HepG2 (cell line): ENCODE measurements at regions not wholly inside any gene's neighbourhood (a gene's known extent, or its start where the extent isn't known, plus 50 kb on each side); places are given as distances from the start of the nearest gene placed in this dataset.

Experiments used
- ATAC-seq: fragments of 200-7000 bp; cut with Tn5 transposase; 3 replicates; pipeline ENCODE4 v1.9.1; 2020; ENCODE audit warnings: mild to moderate bottlenecking, moderate library complexity
- BruUV-seq: library from RNA; stranded (reverse); fragments of 400-500 nt; replicated peaks from 2 replicates; lab custom pipeline; 2021; lab: Mats Ljungman, UMichigan
- CTCF ChIA-PET: fragments of 300-600 bp; formaldehyde crosslinking; extraction: SDS; loops from one replicate; lab custom pipeline; 2021; ENCODE audit warnings: low total read pairs, inconsistent platforms, low intra/inter-chr PET ratio; lab: Yijun Ruan, JAX
- POLR2A ChIA-PET: fragments of 350-600 bp; sonication (Branson Sonifier 250); formaldehyde crosslinking; loops from one replicate; lab custom pipeline; 2020; ENCODE audit warnings: antibody characterized with exemption, inconsistent platforms; lab: Yijun Ruan, JAX
- DNase-seq: peaks from one replicate; pipeline ENCODE4 v3.0.0-alpha.2; 2015; ENCODE audit warnings: low spot score
- FAIRE-seq: peaks from 3 replicates; lab custom pipeline; 2011; peaks lifted over from hg19 to GRCh38; lab: Jason Lieb, UNC
- H2AFZ ChIP-seq: one replicate; pipeline ENCODE4 v1.6.1; 2011; ENCODE audit warnings: low read length, inconsistent platforms
- H3K27ac ChIP-seq: fragments of 300-600 bp; 3 replicates; pipeline ENCODE4 v1.8.0; 2011; ENCODE audit warnings: mixed run types, mild to moderate bottlenecking, mixed read lengths, low read length, inconsistent platforms; ENCODE audit not compliant: insufficient read depth; ENCODE audit errors: extremely low read length
- H3K27me3 ChIP-seq, 2 experiments: fragments of 200-600 bp in 1 of 2; 2 replicates in 1 of 2; 3 replicates in 1 of 2; pipeline versions ENCODE4 v1.6.0 to v1.8.0; 2011; ENCODE audit warnings: low read length in 2 of 2, mild to moderate bottlenecking in 2 of 2, moderate library complexity in 2 of 2, inconsistent platforms in 1 of 2; ENCODE audit not compliant: insufficient read depth in 2 of 2, control insufficient read depth in 1 of 2
- H3K36me3 ChIP-seq, 2 experiments: fragments of 200-600 bp in 1 of 2; replicated peaks in 1 of 2; 2 replicates in 1 of 2; 3 replicates in 1 of 2; pipeline versions ENCODE4 v1.5.1 to v1.8.0; 2011; ENCODE audit warnings: low read length in 2 of 2, inconsistent platforms in 1 of 2; ENCODE audit not compliant: insufficient read depth in 2 of 2, control insufficient read depth in 1 of 2
- H3K4me1 ChIP-seq: 2 replicates; pipeline ENCODE4 v1.5.1; 2012; ENCODE audit warnings: low read length, inconsistent platforms; ENCODE audit not compliant: insufficient read depth
- H3K4me2 ChIP-seq: 2 replicates; pipeline ENCODE4 v1.6.0; 2011; ENCODE audit warnings: low read depth, low read length, inconsistent platforms
- H3K4me3 ChIP-seq, 3 experiments: fragments of 200-600 bp in 1 of 3; sonication (generic), shearing (Covaris generic) in 1 of 3; replicated peaks in 1 of 3; 2 replicates each; pipeline ENCODE4 v1.5.1; 2011 to 2016; ENCODE audit warnings: low read length in 3 of 3, inconsistent platforms in 2 of 3, low read depth in 2 of 3, mild to moderate bottlenecking in 2 of 3, control low read depth in 1 of 3, mixed read lengths in 1 of 3; ENCODE audit not compliant: insufficient read depth in 1 of 3
- H3K79me2 ChIP-seq: one replicate; pipeline ENCODE4 v1.6.1; 2011; ENCODE audit warnings: low read length, inconsistent platforms; ENCODE audit not compliant: insufficient read depth
- H3K9ac ChIP-seq: 2 replicates; pipeline ENCODE4 v1.6.0; 2011; ENCODE audit warnings: mild to moderate bottlenecking, low read depth, low read length, inconsistent platforms; ENCODE audit not compliant: insufficient read depth
- H3K9me3 ChIP-seq: 2 replicates; pipeline ENCODE4 v1.5.1; 2012; ENCODE audit warnings: mild to moderate bottlenecking, low read length
- H4K20me1 ChIP-seq: 2 replicates; pipeline ENCODE4 v1.6.0; 2011; ENCODE audit warnings: inconsistent platforms, mild to moderate bottlenecking, low read length, moderate library complexity; ENCODE audit not compliant: insufficient read depth
- CAMTA2 ChIP-seq: sonication (generic); formaldehyde crosslinking; IDR thresholded peaks from 2 replicates; pipeline ENCODE4 v1.4.0; 2020; ENCODE audit warnings: mild to moderate bottlenecking, missing genetic modification reagents, borderline replicate concordance
- RARA ChIP-seq: IDR thresholded peaks from 2 replicates; pipeline ENCODE4 v1.6.1; 2016; ENCODE audit warnings: missing genetic modification reagents, missing compliant biosample characterization
- RBM22 ChIP-seq: fragments of 200-400 bp; formaldehyde crosslinking; optimal IDR thresholded peaks from 2 replicates; pipeline ENCODE3; 2017; ENCODE audit warnings: mild to moderate bottlenecking, low read length, moderate library complexity
- ZNF572 ChIP-seq: sonication (generic); formaldehyde crosslinking; IDR thresholded peaks from 2 replicates; pipeline ENCODE4 v1.5.1; 2020; ENCODE audit warnings: mild to moderate bottlenecking, missing genetic modification reagents
- ZNF577 ChIP-seq: sonication (generic); formaldehyde crosslinking; IDR thresholded peaks from 2 replicates; pipeline ENCODE4 v1.4.0; 2020; ENCODE audit warnings: mild to moderate bottlenecking, low read depth, missing genetic modification reagents, borderline replicate concordance
- ZNF607 ChIP-seq: sonication (generic); formaldehyde crosslinking; IDR thresholded peaks from 2 replicates; pipeline ENCODE4 v1.5.1; 2020; ENCODE audit warnings: missing genetic modification reagents, mild to moderate bottlenecking, borderline replicate concordance
- WGBS: methylation state at CpG from one replicate; pipeline ENCODE4 v1.1.6; 2017; ENCODE audit warnings: low lambda C conversion rate; 5-methylcytosine and 5-hydroxymethylcytosine counted together
- in situ Hi-C: cut with HindIII; loops from 2 replicates; pipeline ENCODE4 v1.10.0; 2017; ENCODE audit warnings: low pct_unique_long_range_greater_than_20kb; ENCODE audit not compliant: extremely low pct_ligation_motif_present
- intact Hi-C: fragments of 100-400 bp; cut with micrococcal nuclease; formaldehyde crosslinking; loops from one replicate; pipeline ENCODE4 v1.10.0; 2022; ENCODE audit not compliant: unreplicated experiment
- TF ChIP-seq, protein P1 (sequence below): sonication (generic); formaldehyde crosslinking; IDR thresholded peaks from 2 replicates; pipeline ENCODE4 v1.5.1; 2020; ENCODE audit warnings: mild to moderate bottlenecking, missing genetic modification reagents
- TF ChIP-seq, protein P2 (sequence below): sonication (generic); formaldehyde crosslinking; IDR thresholded peaks from 2 replicates; pipeline ENCODE4 v1.4.0; 2020; ENCODE audit warnings: missing genetic modification reagents

DNA sequence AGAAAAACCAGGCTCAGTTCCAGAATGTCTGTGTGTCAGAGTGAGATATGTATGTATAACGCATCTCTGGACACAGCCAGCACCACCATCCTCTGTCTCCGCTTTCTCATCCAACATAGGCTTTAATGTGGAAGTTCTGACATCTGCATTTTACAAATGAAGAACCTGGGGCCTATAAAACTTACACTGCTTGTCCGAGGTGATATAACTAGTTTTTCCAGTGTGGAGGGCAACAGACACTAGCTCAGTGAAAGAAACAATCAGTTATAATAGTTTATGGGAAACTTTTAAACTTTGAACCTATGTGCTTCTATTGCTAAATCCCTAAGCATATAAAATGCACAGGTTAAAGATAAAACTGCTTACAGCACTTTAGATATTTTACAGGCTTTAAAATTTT, 208.7 kb downstream of the CRPPA start:
- H3K9me3 ChIP-seq, result no peaks in the 10 kb centered on the region
- intact Hi-C loops (no loop called here), in situ Hi-C loops (no loop called here)
- no peak overlapping the region for H3K27ac ChIP-seq
- H3K4me3 ChIP-seq, result no peak overlapping the region
- BruUV-seq, result no TSS peak
- H3K4me2 ChIP-seq, result no peak overlapping the region
- TF ChIP-seq RBM22, result no peak
- TF ChIP-seq ZNF607 (CRISPR knock-in tag), result no peak
- no peak for TF ChIP-seq CAMTA2 (CRISPR knock-in tag)
- TF ChIP-seq RARA (CRISPR knock-in tag), result no peak
- no peak for TF ChIP-seq ZNF577
- TF ChIP-seq, protein P1, sequence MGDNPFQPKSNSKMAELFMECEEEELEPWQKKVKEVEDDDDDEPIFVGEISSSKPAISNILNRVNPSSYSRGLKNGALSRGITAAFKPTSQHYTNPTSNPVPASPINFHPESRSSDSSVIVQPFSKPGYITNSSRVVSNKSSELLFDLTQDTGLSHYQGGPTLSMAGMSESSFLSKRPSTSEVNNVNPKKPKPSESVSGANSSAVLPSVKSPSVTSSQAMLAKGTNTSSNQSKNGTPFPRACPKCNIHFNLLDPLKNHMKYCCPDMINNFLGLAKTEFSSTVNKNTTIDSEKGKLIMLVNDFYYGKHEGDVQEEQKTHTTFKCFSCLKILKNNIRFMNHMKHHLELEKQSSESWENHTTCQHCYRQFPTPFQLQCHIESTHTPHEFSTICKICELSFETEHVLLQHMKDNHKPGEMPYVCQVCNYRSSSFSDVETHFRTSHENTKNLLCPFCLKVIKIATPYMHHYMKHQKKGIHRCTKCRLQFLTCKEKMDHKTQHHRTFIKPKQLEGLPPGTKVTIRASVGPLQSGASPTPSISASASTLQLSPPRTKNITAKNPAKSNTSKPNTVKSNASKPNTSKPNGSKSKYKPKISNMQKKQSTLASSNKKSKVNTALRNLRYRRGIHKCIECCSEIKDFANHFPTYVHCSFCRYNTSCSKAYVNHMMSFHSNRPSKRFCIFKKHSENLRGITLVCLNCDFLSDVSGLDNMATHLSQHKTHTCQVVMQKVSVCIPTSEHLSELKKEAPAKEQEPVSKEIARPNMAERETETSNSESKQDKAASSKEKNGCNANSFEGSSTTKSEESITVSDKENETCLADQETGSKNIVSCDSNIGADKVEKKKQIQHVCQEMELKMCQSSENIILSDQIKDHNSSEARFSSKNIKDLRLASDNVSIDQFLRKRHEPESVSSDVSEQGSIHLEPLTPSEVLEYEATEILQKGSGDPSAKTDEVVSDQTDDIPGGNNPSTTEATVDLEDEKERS (CRISPR knock-in tag), result no peak
- no peak for TF ChIP-seq ZNF572
- TF ChIP-seq, protein P2, sequence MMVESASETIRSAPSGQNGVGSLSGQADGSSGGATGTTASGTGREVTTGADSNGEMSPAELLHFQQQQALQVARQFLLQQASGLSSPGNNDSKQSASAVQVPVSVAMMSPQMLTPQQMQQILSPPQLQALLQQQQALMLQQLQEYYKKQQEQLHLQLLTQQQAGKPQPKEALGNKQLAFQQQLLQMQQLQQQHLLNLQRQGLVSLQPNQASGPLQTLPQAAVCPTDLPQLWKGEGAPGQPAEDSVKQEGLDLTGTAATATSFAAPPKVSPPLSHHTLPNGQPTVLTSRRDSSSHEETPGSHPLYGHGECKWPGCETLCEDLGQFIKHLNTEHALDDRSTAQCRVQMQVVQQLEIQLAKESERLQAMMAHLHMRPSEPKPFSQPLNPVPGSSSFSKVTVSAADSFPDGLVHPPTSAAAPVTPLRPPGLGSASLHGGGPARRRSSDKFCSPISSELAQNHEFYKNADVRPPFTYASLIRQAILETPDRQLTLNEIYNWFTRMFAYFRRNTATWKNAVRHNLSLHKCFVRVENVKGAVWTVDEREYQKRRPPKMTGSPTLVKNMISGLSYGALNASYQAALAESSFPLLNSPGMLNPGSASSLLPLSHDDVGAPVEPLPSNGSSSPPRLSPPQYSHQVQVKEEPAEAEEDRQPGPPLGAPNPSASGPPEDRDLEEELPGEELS (CRISPR knock-in tag), result no peak
- H3K27me3 ChIP-seq, result no peaks in the 10 kb centered on the region
- no peak for FAIRE-seq
- DNase-seq, result no peak
- no peaks in the 10 kb centered on the region for H3K36me3 ChIP-seq
- H2AFZ ChIP-seq, result no peak overlapping the region
- no peaks in the 10 kb centered on the region for H3K79me2 ChIP-seq
- CTCF ChIA-PET, result no interaction called here
- POLR2A ChIA-PET, result no interaction called here
- H3K9ac ChIP-seq, result no peak overlapping the region
- H4K20me1 ChIP-seq, result no peaks in the 10 kb centered on the region
- ATAC-seq, result no peak
- no peaks in the 10 kb centered on the region for H3K4me1 ChIP-seq
- WGBS, result 42% methylated on average over 3 of the region's 3 CpGs
